Activated CD8-positive, alpha-beta memory T cell treated with anti-CD3 and anti-CD28 coated beads for 48 hours (primary cell): ENCODE measurements at regions not wholly inside any gene's neighbourhood (a gene's known extent, or its start where the extent isn't known, plus 50 kb on each side); places are given as distances from the start of the nearest gene placed in this dataset.
"Not testable (repeated sequence)": the region's sequence is repeated elsewhere in the genome, so short reads cannot be mapped to it uniquely, and the experiment has no call there.

ENCODE experiments used
- DNase-seq, 3 experiments: peaks; one replicate each; pipeline ENCODE4 v3.0.0-alpha.2; 2020; ENCODE audit warnings: low read depth in 2 of 3, low spot score in 2 of 3

GRCh38 chr4:123667496-123667895 lies 270.9 kb downstream of the SPRY1 start:
- DNase-seq = no peak

- DNase-seq = no peak
Observed at GRCh38 chr4:123667991-123668390, 271.4 kb downstream of the SPRY1 start.

- no peak for DNase-seq
Observed at GRCh38 chr4:123671636-123672404, 275.2 kb downstream of the SPRY1 start.

- no peak for DNase-seq
Observed at GRCh38 chr4:123672987-123673386, 276.4 kb downstream of the SPRY1 start.

- DNase-seq = no peak
Observed at GRCh38 chr4:123673971-123674370, 277.4 kb downstream of the SPRY1 start.

GRCh38 chr4:123674762-123675465 lies 278.3 kb downstream of the SPRY1 start:
- no peak for DNase-seq

GRCh38 chr4:123675567-123675966 lies 279.0 kb downstream of the SPRY1 start:
- DNase-seq = no peak

GRCh38 chr4:123676071-123676889 lies 279.7 kb downstream of the SPRY1 start:
- no peak for DNase-seq

GRCh38 chr4:123676890-123677229 lies 280.3 kb downstream of the SPRY1 start:
- no peak for DNase-seq

GRCh38 chr4:123682931-123683330 lies 286.3 kb downstream of the SPRY1 start:
- no peak for DNase-seq

GRCh38 chr4:123684937-123685336 lies 288.3 kb downstream of the SPRY1 start:
- not testable (repeated sequence) for DNase-seq

GRCh38 chr4:123695531-123695930 lies 298.9 kb downstream of the SPRY1 start:
- not testable (repeated sequence) for DNase-seq

GRCh38 chr4:123696687-123697086 lies 300.1 kb downstream of the SPRY1 start:
- no peak for DNase-seq

GRCh38 chr4:123698556-123698955 lies 302.0 kb downstream of the SPRY1 start:
- DNase-seq = no peak

GRCh38 chr4:123699880-123700771 lies 303.5 kb downstream of the SPRY1 start:
- DNase-seq = no peak

- no peak for DNase-seq
Observed at GRCh38 chr4:123701131-123701575, 304.6 kb downstream of the SPRY1 start.

- DNase-seq = no peak
Observed at GRCh38 chr4:123705419-123705818, 308.8 kb downstream of the SPRY1 start.

GRCh38 chr4:123706973-123707372 lies 310.4 kb downstream of the SPRY1 start:
- DNase-seq = no peak

GRCh38 chr4:123708902-123709301 lies 312.3 kb downstream of the SPRY1 start:
- DNase-seq = no peak

- no peak for DNase-seq
Observed at GRCh38 chr4:123709336-123709735, 312.7 kb downstream of the SPRY1 start.

- no peak for DNase-seq
Observed at GRCh38 chr4:123731035-123731434, 334.4 kb downstream of the SPRY1 start.
